Sigmoid colon (tissue), 4 donors: ENCODE measurements at regions not wholly inside any gene's neighbourhood (a gene's known extent, or its start where the extent isn't known, plus 50 kb on each side); places are given as distances from the start of the nearest gene placed in this dataset.

Experiments used
- CTCF ChIP-seq, 4 experiments: fragments of 450-650 bp in 3 of 4; fragments of 200-600 bp in 1 of 4; IDR thresholded peaks; one replicate each; pipeline ENCODE4 v1.5.1; 2016 to 2019; ENCODE audit warnings: antibody characterized with exemption in 4 of 4, mild to moderate bottlenecking in 3 of 4, moderate library complexity in 2 of 4
- EP300 ChIP-seq, 4 donors: sonication (generic); formaldehyde crosslinking; IDR thresholded peaks; one replicate each; pipeline ENCODE4 v1.6.1; 2017; ENCODE audit warnings: antibody characterized with exemption in 4 of 4
- POLR2A ChIP-seq, 2 donors: fragments of 450-650 bp; IDR thresholded peaks; one replicate each; pipeline ENCODE4 v1.6.1; 2016; ENCODE audit warnings: antibody characterized with exemption in 2 of 2, mild to moderate bottlenecking in 2 of 2, moderate library complexity in 2 of 2
- POLR2AphosphoS5 ChIP-seq, 4 donors: sonication (generic); formaldehyde crosslinking; IDR thresholded peaks; one replicate each; pipeline ENCODE4 v1.6.1; 2017; ENCODE audit warnings: antibody characterized with exemption in 4 of 4

- no peak for TF ChIP-seq POLR2A (IDR thresholded peaks at IDR 0.05)
- TF ChIP-seq CTCF (IDR thresholded peaks at IDR 0.05): no peak
- TF ChIP-seq POLR2AphosphoS5 (IDR thresholded peaks at IDR 0.05): no peak
- TF ChIP-seq EP300 (IDR thresholded peaks at IDR 0.05): no peak
These were observed 133.5 kb downstream of the LMNTD1 start for GRCh38 chr12:25419595-25419994.
